HL-60/S4 (cell line): ENCODE measurements at regions not wholly inside any gene's neighbourhood (a gene's known extent, or its start where the extent isn't known, plus 50 kb on each side); places are given as distances from the start of the nearest gene placed in this dataset.

ENCODE experiments used
- in situ Hi-C: fragments of 300-500 bp; cut with MboI; formaldehyde crosslinking; loops from 2 replicates; pipeline ENCODE4 v1.14.3; 2022; ENCODE audit warnings: low sequenced_read_pairs

DNA sequence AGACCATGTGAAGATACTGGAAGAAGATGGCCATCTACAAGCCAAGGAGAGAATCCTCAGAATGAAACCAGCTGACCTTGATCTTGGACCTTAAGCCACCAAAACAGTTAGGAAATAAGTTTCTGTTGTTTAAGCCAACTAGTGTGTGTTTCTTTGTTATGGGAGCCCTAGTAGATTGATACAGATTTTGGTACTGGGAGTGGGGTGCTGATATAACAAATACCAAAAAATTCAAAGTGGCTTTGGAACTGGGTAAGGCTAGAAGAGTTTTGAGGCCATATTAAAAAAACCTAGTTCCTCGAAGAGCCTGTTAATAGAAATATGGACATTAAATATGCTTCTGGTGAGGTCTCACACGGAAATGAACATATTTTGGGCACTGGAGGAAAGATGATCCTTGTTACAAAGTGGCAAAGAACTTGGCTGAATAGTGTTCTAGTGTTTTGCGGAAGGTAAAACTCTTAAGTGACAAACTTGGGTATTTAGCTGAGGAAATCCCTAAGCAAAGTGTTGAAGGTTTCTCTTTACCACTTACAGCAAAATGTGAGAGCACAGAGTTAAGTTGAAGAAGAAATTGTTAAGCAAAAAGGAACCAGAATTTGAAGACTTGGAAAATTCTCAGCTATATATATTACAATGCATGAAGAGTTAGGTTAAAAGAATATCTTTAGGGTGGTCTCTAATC is 55.1 kb upstream of the CD83 start:
- in situ Hi-C loops, result loop anchor here (10.0 to 25.0 kb wide), 3 partner anchors 158 to 725 kb away; partner anchors contain the start of genes NOL7 and TBC1D7

DNA sequence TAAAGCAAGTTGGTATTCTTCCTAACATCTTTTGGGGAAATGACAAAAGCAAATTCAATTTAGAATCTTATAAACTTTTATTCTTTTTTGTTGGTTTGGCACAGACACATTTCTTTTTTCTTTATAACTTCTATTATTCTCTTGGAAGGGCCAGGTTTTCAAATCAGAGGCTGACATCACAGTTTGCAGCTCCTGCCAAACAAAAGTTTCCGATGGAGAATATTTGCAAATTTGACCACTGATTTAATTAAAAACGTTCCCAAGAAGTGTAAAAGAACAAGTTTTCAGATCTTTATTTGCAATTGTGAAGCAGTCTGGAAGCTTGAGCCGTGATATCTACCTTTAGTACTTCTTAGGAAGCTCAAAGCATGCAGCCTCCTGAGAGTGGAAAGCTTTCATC is 53.8 kb upstream of the CD83 start:
- in situ Hi-C loops, result loop anchor here (10.0 to 25.0 kb wide), 3 partner anchors 159 to 726 kb away; partner anchors contain the start of genes NOL7 and TBC1D7

DNA sequence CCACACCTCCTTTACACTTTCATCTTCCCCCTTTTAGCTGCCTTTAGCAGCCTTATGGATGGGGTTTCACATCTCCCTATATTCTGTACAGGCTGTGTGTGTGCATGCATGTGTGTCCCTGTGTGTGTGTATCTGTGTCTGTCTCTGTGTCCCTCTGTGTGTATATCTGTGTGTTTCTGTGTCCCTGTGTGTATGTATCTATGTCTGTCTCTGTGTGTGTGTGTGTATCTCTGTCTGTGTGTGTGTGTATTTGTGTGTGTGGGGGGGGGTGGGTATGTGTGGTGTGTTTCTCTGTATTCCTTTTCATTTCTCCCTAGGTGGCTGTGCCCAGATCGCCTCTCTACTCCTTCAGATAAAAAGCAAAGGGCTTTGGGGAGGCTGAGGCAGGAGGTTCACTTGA is 52.2 kb upstream of the CD83 start:
- in situ Hi-C loops, result loop anchor here (10.0 to 25.0 kb wide), 3 partner anchors 161 to 728 kb away; partner anchors contain the start of genes NOL7 and TBC1D7

DNA sequence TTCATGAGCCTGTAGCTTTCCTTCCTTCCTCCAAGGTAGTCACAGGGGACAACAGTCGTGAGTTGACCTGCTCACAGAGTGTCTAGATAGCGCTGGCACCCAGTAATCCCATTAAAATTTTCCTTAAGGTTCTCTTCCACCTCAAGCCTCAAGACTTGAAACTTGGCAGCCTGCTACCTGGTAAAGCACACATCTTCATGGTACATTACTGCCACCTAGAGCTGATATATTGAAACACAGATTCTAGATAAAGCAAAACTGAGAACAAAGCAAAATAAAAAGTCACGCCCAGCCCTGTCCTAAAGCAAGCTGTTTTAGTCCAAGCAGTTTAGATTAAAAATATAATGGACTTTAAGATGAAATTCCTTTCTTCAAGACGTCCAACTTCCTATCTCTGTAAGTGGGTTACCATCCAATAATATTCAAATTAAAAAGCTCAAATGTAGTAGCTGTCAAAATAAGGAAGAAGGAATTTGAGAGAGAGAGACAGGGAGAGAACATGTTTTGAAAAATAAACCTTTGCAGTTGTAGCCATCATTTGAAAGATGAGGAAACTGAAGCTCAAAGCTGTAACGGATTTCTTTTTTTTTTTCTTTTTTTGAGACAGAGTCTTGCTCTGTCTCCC is 50.7 kb upstream of the CD83 start:
- in situ Hi-C loops, result loop anchor here (10.0 to 25.0 kb wide), 3 partner anchors 162 to 730 kb away; partner anchors contain the start of genes NOL7 and TBC1D7

DNA sequence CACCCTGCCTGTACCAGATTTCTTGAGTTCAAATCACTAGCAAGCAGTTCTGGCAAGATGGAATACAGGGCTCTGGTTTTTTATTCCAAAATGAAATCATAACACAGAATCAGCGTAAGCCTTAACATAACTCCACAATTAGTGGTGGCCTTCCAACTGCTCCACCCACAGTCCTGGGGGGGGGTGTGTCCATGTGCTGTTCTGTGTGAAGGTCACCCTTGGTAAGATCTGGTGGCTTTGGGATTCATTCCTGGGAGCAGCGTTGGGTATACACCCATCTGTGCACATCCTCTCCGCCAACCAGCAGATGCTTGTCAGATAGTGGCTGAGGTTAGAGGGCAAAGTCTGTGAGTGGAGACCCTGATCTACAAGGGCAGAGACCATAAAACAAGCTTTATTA is 49.9 kb upstream of the CD83 start:
- in situ Hi-C loops, result loop anchor here (10.0 to 25.0 kb wide), 3 partner anchors 163 to 730 kb away; partner anchors contain the start of genes NOL7 and TBC1D7
